ENCODE measurements at regions not wholly inside any gene's neighbourhood (a gene's known extent, or its start where the extent isn't known, plus 50 kb on each side); places are given as distances from the start of the nearest gene placed in this dataset.

GRCh38 chr2:234422273-234422732 is 74.6 kb downstream of the ARL4C start:
- no peak for TF ChIP-seq CTCF (optimal IDR thresholded peaks at IDR 0.05 in 1 of 3, IDR thresholded peaks at IDR 0.05 in 1 of 3, conservative IDR thresholded peaks at IDR 0.05 in 1 of 3; ENCODE audit: extremely low read depth in 1 of 3, insufficient read depth in 2 of 3, low read length in 3 of 3)
- TF ChIP-seq EZH2 (IDR thresholded peaks at IDR 0.05; ENCODE audit: low read length) = no peak

All from keratinocyte (primary cell).